CD14-positive monocyte (primary cell): ENCODE measurements at regions not wholly inside any gene's neighbourhood (a gene's known extent, or its start where the extent isn't known, plus 50 kb on each side); places are given as distances from the start of the nearest gene placed in this dataset.

Source experiments
- DNase-seq, 3 donors: peaks; one replicate each; pipeline ENCODE4 v3.0.0-alpha.2; 2011 to 2022
- H2AFZ ChIP-seq: 2 replicates; pipeline ENCODE4 v1.6.0; 2012; ENCODE audit warnings: mild to moderate bottlenecking, low read depth, low read length, inconsistent platforms; ENCODE audit not compliant: insufficient read depth, poor library complexity, severe bottlenecking
- H3K27ac ChIP-seq, 2 donors: 1 replicate in 1 of 2; 2 replicates in 1 of 2; pipeline ENCODE4 v1.5.1; 2012 to 2013; ENCODE audit warnings: low read length in 2 of 2, control low read depth in 1 of 2, inconsistent platforms in 1 of 2, low read depth in 1 of 2, mild to moderate bottlenecking in 1 of 2
- H3K27me3 ChIP-seq, 2 donors: one replicate each; pipeline versions ENCODE4 v1.6.0 to v1.6.1; 2011 to 2013; ENCODE audit warnings: low read length in 2 of 2; ENCODE audit not compliant: control insufficient read depth in 2 of 2, insufficient read depth in 2 of 2
- H3K36me3 ChIP-seq, 2 donors: replicated peaks in 1 of 2; 1 replicate in 1 of 2; 2 replicates in 1 of 2; pipeline versions ENCODE4 v1.5.1 to v1.6.1; 2012 to 2013; ENCODE audit warnings: low read length in 2 of 2, control low read depth in 1 of 2, inconsistent platforms in 1 of 2, mild to moderate bottlenecking in 1 of 2; ENCODE audit not compliant: insufficient read depth in 2 of 2, control insufficient read depth in 1 of 2
- H3K4me1 ChIP-seq, 2 donors: 1 replicate in 1 of 2; 2 replicates in 1 of 2; pipeline versions ENCODE4 v1.5.1 to v1.6.1; 2012 to 2013; ENCODE audit warnings: low read length in 2 of 2, control low read depth in 1 of 2, inconsistent platforms in 1 of 2, mild to moderate bottlenecking in 1 of 2, moderate library complexity in 1 of 2; ENCODE audit not compliant: insufficient read depth in 2 of 2, control insufficient read depth in 1 of 2
- H3K4me2 ChIP-seq: replicated peaks from 2 replicates; pipeline ENCODE3; 2012; ENCODE audit warnings: low read length, moderate library complexity, mild to moderate bottlenecking; ENCODE audit not compliant: poor library complexity, severe bottlenecking; ENCODE audit errors: extremely low read depth
- H3K4me3 ChIP-seq, 3 experiments: fragments of 200-600 bp in 1 of 3; sonication (generic) in 1 of 3; replicated peaks in 1 of 3; 1 replicate in 2 of 3; 2 replicates in 1 of 3; pipeline ENCODE4 v1.5.1; 2011 to 2013; ENCODE audit warnings: low read length in 3 of 3, mild to moderate bottlenecking in 3 of 3, control low read depth in 2 of 3, low read depth in 2 of 3, inconsistent platforms in 1 of 3, moderate library complexity in 1 of 3
- H3K79me2 ChIP-seq: 2 replicates; pipeline ENCODE4 v1.6.0; 2012; ENCODE audit warnings: mild to moderate bottlenecking, control low read depth, inconsistent platforms, low read length, moderate library complexity; ENCODE audit not compliant: insufficient read depth
- H3K9ac ChIP-seq: 2 replicates; pipeline ENCODE4 v1.6.0; 2017; ENCODE audit warnings: low read length, mild to moderate bottlenecking; ENCODE audit not compliant: insufficient read depth, poor library complexity, severe bottlenecking
- H3K9me3 ChIP-seq, 2 donors: replicated peaks in 1 of 2; 1 replicate in 1 of 2; 2 replicates in 1 of 2; pipeline versions ENCODE4 v1.5.1 to v1.6.1; 2012 to 2013; ENCODE audit warnings: low read length in 2 of 2, control low read depth in 1 of 2; ENCODE audit not compliant: control insufficient read depth in 1 of 2, insufficient read depth in 1 of 2
- H4K20me1 ChIP-seq: 2 replicates; pipeline ENCODE4 v1.6.0; 2012; ENCODE audit warnings: mild to moderate bottlenecking, low read length, control low read depth, moderate library complexity; ENCODE audit not compliant: insufficient read depth
- H3K27ac Mint-ChIP-seq, 7 donors: one replicate each; pipeline ENCODE4 v1.8.0; 2020; ENCODE audit warnings: mild to moderate bottlenecking in 7 of 7, mixed read lengths in 7 of 7, moderate library complexity in 6 of 7, inconsistent platforms in 2 of 7
- H3K27me3 Mint-ChIP-seq, 3 donors: one replicate each; pipeline ENCODE4 v1.8.0; 2021 to 2022; ENCODE audit warnings: low read depth in 3 of 3, mild to moderate bottlenecking in 3 of 3, mixed read lengths in 3 of 3, moderate library complexity in 3 of 3, inconsistent platforms in 1 of 3
- H3K36me3 Mint-ChIP-seq, 2 donors: one replicate each; pipeline ENCODE4 v1.8.0; 2020; ENCODE audit warnings: mixed read lengths in 2 of 2, inconsistent platforms in 1 of 2, mild to moderate bottlenecking in 1 of 2
- H3K4me1 Mint-ChIP-seq: one replicate; pipeline ENCODE4 v1.8.0; 2020; ENCODE audit warnings: mild to moderate bottlenecking, mixed read lengths
- H3K4me3 Mint-ChIP-seq, 2 donors: one replicate each; pipeline ENCODE4 v1.8.0; 2020; ENCODE audit warnings: mild to moderate bottlenecking in 2 of 2, mixed read lengths in 2 of 2, moderate library complexity in 1 of 2
- H3K9me3 Mint-ChIP-seq, 7 donors: one replicate each; pipeline ENCODE4 v1.8.0; 2020 to 2022; ENCODE audit warnings: mixed read lengths in 7 of 7, mild to moderate bottlenecking in 6 of 7, moderate library complexity in 6 of 7, inconsistent platforms in 2 of 7
- CTCF ChIP-seq: fragments of 200-600 bp; IDR thresholded peaks from one replicate; pipeline ENCODE4 v1.8.0; 2022; ENCODE audit warnings: antibody characterized with exemption, mild to moderate bottlenecking
- WGBS: methylation state at CpG from one replicate; pipeline ENCODE4 v1.1.5; 2013; ENCODE audit warnings: missing lambda C conversion rate; ENCODE audit not compliant: insufficient coverage; 5-methylcytosine and 5-hydroxymethylcytosine counted together
- intact Hi-C, 2 donors: fragments of 100-400 bp; cut with micrococcal nuclease; formaldehyde crosslinking; loops; one replicate each; pipeline versions ENCODE4 v1.15.0 to v1.15.1; 2023

GRCh38 chrX:39740078-39740477, 357.7 kb downstream of the BCOR start:
- Mint-ChIP-seq H3K4me3 (no peak overlapping the region), H3K9me3 (peaks cover 0 to 3% (median 0%) of the 10 kb centered on the region in 7 donors), H3K27ac (no peak overlapping the region), H3K4me1 (peaks cover 24% of the 10 kb centered on the region), H3K27me3 (peaks cover 0 to 10% (median 1%) of the 10 kb centered on the region in 3 donors), H3K36me3 (peaks cover 0 to 3% of the 10 kb centered on the region in 2 donors)
- H3K27ac ChIP-seq, result no peak overlapping the region
- 0% methylated on average over 2 of the region's 5 CpGs for WGBS
- no peak overlapping the region for H2AFZ ChIP-seq
- H4K20me1 ChIP-seq, result no peaks in the 10 kb centered on the region
- no peak overlapping the region for H3K9ac ChIP-seq
- no peak for DNase-seq
- TF ChIP-seq CTCF, result no peak
- no peak overlapping the region for H3K4me2 ChIP-seq
- intact Hi-C loops, result no loop called here
- H3K27me3 ChIP-seq, result no peaks in the 10 kb centered on the region
- H3K9me3 ChIP-seq, result no peaks in the 10 kb centered on the region
- H3K79me2 ChIP-seq, result no peaks in the 10 kb centered on the region
- no peak overlapping the region for H3K4me3 ChIP-seq
- peaks cover 13 to 23% of the 10 kb centered on the region in 2 donors for H3K4me1 ChIP-seq
- H3K36me3 ChIP-seq, result no peaks in the 10 kb centered on the region

- no peaks in the 10 kb centered on the region for H3K27me3 ChIP-seq
- H3K4me3 Mint-ChIP-seq, result no peak overlapping the region
- H4K20me1 ChIP-seq, result no peaks in the 10 kb centered on the region
- peaks cover 10 to 12% of the 10 kb centered on the region in 2 donors for H3K4me1 ChIP-seq
- WGBS, result 100% methylated on average over 2 of the region's 3 CpGs
- no peak for TF ChIP-seq CTCF
- peaks cover 0 to 8% (median 1%) of the 10 kb centered on the region in 3 donors for H3K27me3 Mint-ChIP-seq
- no peak for DNase-seq
- H2AFZ ChIP-seq, result no peak overlapping the region
- no peak overlapping the region for H3K4me2 ChIP-seq
- H3K79me2 ChIP-seq, result no peaks in the 10 kb centered on the region
- H3K9me3 ChIP-seq, result no peaks in the 10 kb centered on the region
- H3K27ac ChIP-seq, result no peak overlapping the region
- intact Hi-C loops, result no loop called here
- H3K36me3 ChIP-seq, result no peaks in the 10 kb centered on the region
- H3K9ac ChIP-seq, result no peak overlapping the region
- peaks cover 0 to 3% of the 10 kb centered on the region in 2 donors for H3K36me3 Mint-ChIP-seq
- no peak overlapping the region for H3K27ac Mint-ChIP-seq
- no peak overlapping the region for H3K4me3 ChIP-seq
- H3K4me1 Mint-ChIP-seq, result peaks cover 16% of the 10 kb centered on the region
- H3K9me3 Mint-ChIP-seq, result peaks cover 0 to 3% (median 0%) of the 10 kb centered on the region in 7 donors
Observed at GRCh38 chrX:39741904-39742303, 355.9 kb downstream of the BCOR start.
